Jurkat, Clone E6-1 (cell line): ENCODE measurements at regions not wholly inside any gene's neighbourhood (a gene's known extent, or its start where the extent isn't known, plus 50 kb on each side); places are given as distances from the start of the nearest gene placed in this dataset.
"Not testable (repeated sequence)": the region's sequence is repeated elsewhere in the genome, so short reads cannot be mapped to it uniquely, and the experiment has no call there.

ENCODE experiments used
- DNase-seq: peaks from one replicate; pipeline ENCODE4 v3.0.0-alpha.2; 2011; ENCODE audit warnings: low read depth, low spot score
- H3K4me3 ChIP-seq: 2 replicates; pipeline ENCODE4 v1.5.1; 2011; ENCODE audit warnings: mild to moderate bottlenecking, low read length, control low read depth, moderate library complexity

DNA sequence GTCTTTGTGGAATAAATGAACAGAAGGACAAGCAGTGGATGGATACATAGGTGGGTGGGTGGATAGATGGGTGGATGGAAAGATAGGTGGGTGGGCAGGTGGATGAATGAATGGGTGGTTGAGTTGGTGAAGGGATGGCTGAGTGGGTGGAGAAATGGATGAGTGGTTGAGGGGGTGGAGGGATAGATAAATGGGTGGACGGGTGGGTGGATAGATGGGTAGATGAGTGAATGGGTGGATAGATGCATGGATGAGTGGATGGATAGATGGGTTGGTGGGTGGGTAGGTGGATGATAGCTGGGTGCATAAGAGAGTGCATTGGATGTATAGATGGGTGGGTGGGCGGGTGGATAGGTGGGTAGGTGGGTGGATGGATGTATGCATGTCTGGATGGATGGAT lies 63.5 kb downstream of the UNC93B1 start:
- H3K4me3 ChIP-seq, DNase-seq: not testable (repeated sequence)

DNA sequence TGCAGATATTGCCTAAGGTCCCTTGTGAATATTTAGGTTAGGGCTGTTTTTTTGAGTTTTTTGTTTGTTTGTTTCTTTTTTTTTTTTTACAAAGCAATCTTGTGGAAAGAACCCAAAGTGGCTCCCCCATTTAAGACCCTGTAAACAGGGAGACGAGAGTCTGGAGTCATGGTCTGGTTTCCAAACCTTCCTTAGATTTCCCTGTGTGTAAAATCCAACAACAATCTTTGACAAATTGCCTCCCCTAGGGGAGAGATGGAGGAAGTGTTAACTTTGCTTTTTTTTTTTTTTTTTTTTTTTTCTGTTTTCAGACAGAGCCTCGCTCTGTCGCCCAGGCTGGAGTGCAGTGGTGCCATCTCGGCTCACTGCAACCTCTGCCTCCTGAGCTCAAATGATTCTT lies 64.9 kb downstream of the UNC93B1 start:
- DNase-seq, H3K4me3 ChIP-seq: not testable (repeated sequence)

DNA sequence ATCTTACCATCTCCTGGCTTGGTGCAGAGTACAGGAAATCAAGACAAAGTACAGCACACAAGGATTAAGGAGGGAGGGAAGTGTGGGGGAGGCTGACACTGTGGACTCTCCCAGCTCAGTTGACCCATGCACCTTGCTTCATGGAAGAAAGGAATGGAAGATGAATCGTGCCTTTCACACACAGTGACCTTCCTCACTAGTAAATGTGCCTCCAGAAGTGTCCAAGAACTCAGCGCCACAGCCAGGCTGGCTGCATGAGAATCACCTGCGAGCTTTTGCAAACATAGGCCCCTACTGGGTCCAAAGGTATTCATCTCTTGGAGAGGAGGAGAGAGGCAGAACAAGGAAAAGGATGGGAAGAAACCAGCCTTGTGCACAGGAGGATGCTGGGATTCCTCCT lies 65.5 kb downstream of the UNC93B1 start:
- not testable (repeated sequence) for H3K4me3 ChIP-seq, DNase-seq

DNA sequence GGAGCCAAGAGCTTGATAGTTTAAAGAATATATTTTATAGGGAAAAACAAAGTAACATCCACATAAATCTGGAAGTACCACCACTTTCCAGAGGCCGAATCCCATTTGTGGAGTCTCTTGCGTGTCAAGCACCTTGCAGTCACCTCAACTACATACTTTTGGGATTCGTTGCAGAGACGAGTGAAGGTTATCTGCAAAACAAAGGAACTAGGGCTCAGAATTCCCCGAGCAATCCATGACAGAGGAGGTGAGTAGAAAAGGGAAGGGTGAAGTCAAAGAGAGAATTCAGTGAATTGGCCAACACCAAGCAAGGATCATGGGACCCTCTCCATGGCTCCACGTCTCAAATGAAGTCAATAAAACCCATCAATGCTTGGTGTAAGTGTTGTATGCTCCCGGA lies 80.3 kb downstream of the UNC93B1 start:
- DNase-seq, H3K4me3 ChIP-seq: not testable (repeated sequence)

DNA sequence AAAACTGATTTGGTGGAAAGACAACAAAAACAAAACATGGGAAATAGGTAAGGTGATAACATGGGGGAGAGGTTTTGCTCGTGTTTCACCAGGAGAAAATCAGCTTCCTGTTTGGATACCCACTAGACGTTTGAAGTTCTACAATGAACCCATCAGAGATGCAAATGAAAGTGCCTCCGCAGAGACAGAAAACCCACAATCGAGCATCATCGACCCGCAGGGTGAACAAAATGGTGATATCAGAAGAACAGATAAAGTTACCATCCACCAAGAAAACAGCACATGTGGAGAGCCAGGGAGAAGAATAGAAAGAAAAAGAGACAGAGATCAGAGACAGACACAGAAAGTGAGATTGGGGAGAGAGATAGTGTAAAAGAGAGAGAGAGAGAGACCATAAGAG lies 83.4 kb downstream of the UNC93B1 start:
- H3K4me3 ChIP-seq: not testable (repeated sequence)
- peak; percentile 60 for DNase-seq

DNA sequence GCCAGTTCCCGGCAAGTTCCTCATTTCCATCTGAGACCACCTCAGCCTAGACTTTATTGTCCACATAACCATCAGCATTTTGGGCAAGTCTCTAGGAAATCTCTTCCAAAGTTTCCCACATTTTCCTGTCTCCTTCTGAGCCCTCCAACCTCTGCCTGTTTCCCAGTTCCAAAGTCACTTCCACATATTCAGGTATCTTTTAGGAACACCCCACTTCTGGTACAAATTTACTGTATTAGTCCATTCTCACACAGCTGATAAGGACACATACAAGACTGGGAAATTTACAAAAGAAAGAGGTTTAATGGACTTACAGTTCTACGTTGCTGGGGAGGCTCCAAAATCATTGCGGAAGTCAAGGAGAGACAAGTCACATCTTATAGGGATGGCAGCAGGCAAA lies 91.7 kb downstream of the UNC93B1 start:
- not testable (repeated sequence) for H3K4me3 ChIP-seq, DNase-seq

DNA sequence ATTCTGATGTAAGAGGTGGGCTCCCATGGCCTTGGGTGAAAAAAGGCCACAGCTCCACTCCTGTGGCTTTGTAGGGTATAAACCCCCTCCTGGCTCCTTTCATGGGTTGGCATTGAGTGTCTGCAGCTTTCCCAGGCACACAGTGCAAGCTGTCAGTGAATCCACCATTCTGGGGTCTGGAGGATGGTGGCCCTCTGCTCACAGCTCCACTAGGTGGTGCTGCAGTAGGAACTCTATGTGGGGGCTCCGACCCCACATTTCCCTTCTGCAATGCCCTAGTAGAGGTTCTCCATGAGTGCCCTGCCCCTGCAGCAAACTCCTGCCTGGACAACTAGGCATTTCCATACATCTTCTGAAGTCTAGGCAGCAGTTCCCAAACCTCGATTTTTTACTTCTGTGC lies 92.7 kb downstream of the UNC93B1 start:
- H3K4me3 ChIP-seq, DNase-seq: not testable (repeated sequence)

DNA sequence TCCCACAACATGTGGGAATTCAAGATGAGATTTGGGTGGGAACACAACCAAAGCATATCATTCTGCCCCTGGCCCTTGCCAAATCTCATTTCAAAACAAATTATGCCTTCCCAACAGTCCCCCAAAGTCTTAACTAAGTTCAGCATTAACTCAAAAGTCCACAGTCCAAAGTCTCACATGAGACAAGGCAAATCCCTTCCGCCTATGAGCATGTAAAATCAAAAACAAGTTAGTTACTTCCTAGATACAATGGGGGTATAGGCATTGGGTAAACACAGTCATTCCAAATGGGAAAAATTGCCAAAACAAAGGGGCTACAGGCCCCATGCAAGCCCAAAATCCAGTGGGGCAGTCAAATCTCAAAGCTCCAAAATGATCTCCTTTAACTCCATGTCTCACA lies 93.1 kb downstream of the UNC93B1 start:
- not testable (repeated sequence) for H3K4me3 ChIP-seq, DNase-seq

DNA sequence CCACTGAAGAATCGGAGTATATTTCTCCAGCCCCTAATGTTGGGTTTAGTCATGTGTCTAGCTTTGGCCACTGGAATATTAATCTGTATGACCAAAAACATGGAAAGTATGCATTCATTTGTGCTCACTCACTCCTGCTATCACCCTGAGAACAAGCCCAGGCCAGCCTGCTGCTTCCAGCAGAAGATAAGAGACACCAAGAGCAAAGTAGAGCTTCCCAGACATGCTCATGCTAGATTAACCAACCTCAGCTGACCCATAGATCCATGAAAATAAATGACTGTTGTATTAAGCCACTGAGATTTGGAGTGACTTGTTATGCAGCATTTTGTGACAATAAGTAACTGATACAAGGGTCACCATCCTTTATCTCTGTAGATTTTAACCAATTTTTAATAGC lies 96.9 kb downstream of the UNC93B1 start:
- not testable (repeated sequence) for DNase-seq, H3K4me3 ChIP-seq

DNA sequence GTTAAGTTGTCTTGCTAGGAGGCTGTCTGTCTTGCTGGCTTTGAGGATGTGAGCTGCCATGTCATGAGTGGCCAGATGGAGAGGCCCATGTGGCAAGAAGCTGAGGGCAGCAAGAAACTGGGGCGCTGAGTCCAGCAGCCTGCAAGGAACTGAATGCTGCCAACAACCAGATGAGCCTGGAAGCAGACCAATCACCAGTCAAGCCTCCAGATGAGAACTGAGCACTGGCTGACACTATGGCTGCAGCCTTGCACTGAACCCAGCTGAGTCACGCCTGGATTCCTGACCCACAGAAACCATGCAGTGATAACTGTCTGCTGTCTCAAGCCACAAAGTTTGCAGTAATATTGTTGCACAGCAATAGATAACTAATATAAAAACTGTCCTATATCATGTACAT lies 104.4 kb downstream of the UNC93B1 start:
- not testable (repeated sequence) for DNase-seq, H3K4me3 ChIP-seq

DNA sequence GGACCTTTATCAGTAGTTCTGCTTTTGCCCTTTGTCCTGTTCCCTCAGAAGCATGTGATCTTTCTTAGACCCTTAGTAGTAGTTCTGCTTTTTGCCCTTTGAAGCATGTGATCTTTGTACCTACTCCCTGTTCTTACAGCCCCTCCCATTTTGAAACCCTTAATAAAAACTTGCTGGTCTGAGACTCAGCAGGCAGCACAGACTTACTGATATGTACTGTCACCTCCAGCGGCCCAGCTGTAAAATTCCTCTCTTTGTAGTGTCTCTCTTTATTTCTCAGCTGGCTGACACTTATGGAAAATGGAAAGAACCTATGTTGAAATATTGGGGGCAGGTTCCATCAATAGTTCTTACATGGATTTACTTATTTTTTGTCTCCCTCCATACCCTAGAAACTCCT lies 110.4 kb downstream of the UNC93B1 start:
- not testable (repeated sequence) for DNase-seq

DNA sequence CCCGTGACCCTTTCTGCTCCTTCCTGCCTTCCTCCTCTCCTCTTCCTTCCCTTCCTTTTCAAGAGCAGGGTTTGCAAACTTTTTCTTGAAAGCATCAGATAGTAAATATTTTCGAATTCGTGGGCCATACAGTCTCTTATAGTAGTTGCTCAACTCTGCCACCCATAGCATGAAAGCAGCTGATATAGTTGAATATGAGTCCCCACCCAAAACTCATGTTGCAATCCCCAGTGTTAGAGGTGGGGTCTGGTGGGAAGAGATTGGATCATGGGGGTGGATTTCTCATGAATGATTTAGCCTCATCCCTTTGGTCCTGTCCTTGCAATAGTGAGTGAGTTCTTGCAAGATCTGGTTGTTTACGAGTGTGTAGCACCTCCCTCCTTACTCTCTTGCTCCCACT lies 114.3 kb downstream of the UNC93B1 start:
- DNase-seq, H3K4me3 ChIP-seq: not testable (repeated sequence)

More for the DNA sequence above, 110.4 kb downstream of the UNC93B1 start:
- H3K4me3 ChIP-seq: not testable (repeated sequence)

DNA sequence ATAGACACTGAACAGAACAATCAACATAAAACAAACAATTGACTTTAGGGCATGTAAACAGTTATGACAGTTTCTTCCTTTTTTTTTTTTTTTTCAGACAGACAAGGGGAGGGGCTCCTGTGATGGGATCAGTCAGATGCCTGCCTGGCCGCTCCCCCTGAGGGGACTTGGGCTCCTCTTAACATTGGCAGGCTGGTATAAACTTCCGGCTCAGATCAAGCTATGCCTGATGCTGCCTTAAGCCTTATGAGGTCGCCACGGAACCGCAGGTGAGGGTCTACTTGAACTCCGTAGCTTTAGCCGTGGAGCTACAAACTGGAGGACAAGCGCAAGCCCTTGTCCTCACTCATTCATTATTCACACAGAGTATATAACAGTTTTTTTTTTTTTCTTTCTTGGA lies 115.8 kb downstream of the UNC93B1 start:
- not testable (repeated sequence) for DNase-seq, H3K4me3 ChIP-seq

DNA sequence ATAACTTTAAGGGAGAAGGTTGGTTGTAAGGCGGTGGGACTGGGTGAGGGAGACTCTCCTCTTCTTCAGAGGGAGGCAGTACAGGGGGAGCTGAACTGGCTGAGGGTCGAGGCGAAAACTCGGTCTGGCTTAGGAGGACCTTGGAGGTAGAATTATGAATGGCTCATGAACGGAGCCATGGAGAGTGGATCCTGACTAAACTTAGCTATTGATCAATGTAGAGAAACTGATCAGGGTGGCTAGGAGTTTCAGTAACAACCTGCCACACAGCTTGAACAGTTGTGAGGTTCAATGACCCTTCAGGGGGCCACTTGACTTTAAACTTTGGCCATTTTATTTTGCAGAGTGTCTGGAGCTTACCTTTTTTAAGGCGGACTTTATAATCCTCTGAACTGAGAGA lies 117.2 kb downstream of the UNC93B1 start:
- not testable (repeated sequence) for H3K4me3 ChIP-seq

DNA sequence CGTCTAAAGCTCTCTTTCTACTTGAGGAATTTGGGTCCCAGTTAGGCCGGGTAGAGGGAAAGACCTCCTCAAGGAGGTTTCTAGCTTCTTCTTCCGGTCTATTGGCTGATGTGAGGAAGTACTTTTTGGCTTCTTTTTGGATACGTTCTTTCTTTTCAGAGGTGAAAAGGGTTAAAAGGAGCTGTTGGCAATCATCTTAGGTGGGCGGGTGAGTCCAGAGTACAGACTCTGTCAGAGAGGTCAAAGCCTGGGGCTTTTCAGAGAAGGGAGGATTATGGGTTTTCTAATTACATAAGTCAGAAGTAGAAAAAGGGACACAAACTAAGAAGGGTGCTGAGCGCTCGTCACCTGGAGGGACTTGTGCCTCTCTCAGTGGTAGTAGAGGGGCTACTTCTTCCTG lies 117.7 kb downstream of the UNC93B1 start:
- H3K4me3 ChIP-seq, DNase-seq: not testable (repeated sequence)

More for the DNA sequence above, 117.2 kb downstream of the UNC93B1 start:
- not testable (repeated sequence) for DNase-seq

DNA sequence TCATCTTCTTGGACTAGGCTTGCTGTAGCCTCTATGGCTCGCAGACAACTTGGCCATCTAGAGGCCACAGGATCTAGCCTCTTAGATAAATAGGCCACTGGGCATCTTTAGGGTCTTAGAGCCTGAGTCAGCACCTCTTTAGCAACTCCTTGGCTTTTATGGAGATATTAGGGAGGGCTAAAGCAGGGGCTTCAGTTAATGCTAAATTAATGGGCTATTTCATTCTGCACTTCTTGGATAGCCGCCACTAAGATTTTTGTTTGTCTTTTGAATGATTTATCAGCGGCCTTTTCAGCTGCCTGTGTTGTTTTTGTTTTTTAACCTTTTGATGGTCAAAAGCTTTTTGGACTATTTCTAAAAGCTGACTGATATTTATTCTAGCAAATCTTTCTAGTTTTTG lies 118.3 kb downstream of the UNC93B1 start:
- H3K4me3 ChIP-seq, DNase-seq: not testable (repeated sequence)

DNA sequence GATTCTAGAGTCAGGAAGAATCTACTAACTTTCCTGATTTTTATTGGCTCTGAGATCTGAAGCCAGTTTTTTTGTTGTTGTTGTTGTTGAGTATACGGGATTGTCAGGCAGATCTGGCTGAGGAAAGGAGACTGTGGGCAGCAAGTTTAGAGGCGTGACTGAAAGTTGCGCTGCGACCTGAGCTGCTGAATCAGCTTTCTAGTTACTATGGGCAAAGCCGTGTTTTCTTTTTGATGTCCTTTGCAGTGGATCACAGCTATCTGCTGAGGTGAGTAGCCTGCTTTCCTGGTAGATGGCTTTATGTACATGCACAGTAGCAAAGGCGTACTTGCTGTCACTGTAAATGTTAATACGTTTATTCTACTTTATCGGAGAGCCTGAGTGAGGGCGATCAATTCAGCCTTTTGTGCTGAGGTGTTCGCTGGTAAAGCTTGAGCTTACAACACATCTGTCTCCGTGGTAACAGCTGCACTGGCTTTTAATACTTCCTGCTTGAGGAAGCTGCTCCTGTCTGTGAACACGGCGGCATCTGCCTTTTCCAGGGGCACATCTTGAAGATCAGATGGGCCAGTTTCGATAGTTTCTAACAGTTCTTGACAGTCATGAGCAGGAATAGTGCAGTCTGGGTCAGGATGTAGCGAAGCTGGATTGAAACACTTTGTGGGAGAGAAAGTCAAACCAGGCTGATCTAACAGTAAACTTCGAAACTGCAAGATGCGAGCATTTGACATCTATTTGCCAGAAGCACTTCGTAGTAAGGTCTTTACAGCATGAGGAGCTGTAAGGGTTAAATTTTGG lies 118.9 kb downstream of the UNC93B1 start:
- H3K4me3 ChIP-seq, DNase-seq: not testable (repeated sequence)

DNA sequence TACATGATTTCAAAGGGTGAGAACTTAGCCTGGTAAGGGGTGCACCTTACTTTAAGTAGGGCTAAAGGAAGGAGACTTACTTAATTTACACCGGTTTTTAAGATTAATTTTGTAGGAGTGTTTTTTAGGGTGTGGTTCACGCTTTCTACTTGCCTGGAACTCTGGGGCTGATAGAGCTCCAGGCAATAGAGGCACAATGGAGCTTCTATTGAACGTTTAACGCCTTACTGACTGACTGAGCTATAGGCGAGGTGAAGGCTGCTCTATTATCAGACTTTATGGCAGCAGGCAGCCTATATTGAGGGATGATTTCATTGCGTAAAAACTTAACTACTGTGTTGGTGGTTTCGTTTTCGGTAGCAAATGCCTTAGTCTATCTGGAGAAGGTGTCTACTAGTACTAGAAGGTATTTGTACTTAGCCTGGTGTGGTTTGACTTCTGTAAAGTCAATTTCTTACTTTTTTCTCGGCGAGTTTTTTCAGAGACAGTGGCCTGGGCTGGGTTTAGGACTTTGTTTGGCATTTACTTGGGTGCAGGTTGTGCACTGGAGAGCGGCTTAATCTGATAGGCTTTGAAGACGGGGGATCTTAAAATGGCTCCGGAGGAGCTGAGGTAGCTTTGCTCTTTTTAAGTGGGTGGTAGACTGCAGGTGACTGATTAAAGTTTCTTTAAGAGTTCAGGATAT lies 119.7 kb downstream of the UNC93B1 start:
- H3K4me3 ChIP-seq, DNase-seq: not testable (repeated sequence)

DNA sequence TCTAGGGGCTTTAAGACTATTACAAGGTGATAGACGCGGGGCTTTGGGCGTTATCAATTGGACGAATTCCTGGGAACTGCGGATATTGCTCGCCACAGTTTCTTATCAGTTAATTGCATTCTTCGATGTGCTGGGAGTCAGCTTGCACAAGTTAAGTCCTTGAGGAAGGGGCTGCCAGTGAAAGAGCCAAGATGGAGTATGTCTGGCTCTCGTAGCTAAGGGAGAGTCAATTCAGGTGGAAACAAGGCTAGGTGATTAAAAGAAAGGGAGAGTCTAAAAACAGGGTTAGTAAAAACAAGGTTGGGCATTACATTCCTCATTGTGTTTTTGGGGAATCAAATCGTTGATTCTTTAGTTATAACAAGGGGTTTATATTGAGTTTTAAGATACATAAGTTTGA lies 121.6 kb downstream of the UNC93B1 start:
- not testable (repeated sequence) for DNase-seq, H3K4me3 ChIP-seq

DNA sequence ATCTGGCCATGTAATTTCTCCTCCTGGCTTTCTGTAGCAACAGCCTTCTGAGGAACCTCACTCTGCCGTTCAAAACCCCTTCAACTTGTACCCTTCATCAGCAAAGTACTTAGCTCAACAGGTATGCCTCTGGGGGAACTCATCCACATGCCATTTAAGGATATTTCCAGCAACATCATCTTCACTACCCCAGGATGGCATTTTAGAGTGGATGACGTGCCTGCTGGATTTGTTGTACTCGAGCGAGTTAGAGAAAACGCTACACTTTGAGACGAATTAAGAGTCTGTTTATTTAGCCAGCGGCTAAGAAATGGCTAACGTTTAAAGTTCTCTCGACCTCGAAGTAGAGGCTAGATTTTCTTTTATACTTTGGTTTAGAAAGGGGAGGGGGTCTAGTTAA lies 122.1 kb downstream of the UNC93B1 start:
- DNase-seq: not testable (repeated sequence)

More for the DNA sequence above, 122.1 kb downstream of the UNC93B1 start:
- H3K4me3 ChIP-seq: not testable (repeated sequence)
